ENCODE measurements at regions not wholly inside any gene's neighbourhood (a gene's known extent, or its start where the extent isn't known, plus 50 kb on each side); places are given as distances from the start of the nearest gene placed in this dataset.

DNA sequence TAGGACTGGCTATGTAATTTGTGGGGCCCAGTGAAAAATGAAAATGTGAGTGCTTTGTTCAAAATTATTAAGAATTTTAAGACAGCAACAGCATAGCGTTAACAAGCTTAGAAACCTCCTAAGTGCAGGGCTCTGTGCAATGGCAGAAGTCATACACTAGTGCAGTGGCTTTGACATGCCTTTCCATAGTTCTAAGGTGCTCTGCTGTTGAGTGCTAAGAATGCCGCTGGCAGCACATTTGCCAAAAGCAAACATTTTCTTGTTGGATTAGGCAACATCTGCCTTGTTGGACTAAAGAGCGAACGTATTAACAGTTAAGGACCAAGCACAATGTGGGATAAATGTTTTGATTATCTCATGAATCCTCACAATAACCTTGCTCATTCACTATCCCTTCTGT, 244.9 kb upstream of the PDE3A start:
- H3K9me3 ChIP-seq (ENCODE audit: control insufficient read depth, insufficient read depth, low read depth, low read length) = no peaks in the 10 kb centered on the region
- H3K4me3 ChIP-seq (replicated peaks in 1 of 4; ENCODE audit: control extremely low read depth in 1 of 4, insufficient read depth in 1 of 4, low read depth in 3 of 4, low read length in 4 of 4) = no peak overlapping the region

GRCh38 chr12:20125276-20125798, 243.0 kb upstream of the PDE3A start:
- no peak overlapping the region for H3K27ac ChIP-seq (ENCODE audit: insufficient read depth, low read length)
- H3K4me3 ChIP-seq (replicated peaks in 1 of 4; ENCODE audit: control extremely low read depth in 1 of 4, insufficient read depth in 1 of 4, low read depth in 3 of 4, low read length in 4 of 4) = no peak overlapping the region
- H3K36me3 ChIP-seq (ENCODE audit: control insufficient read depth, insufficient read depth, low read length) = no peaks in the 10 kb centered on the region
- H3K9me3 ChIP-seq (ENCODE audit: control insufficient read depth, insufficient read depth, low read depth, low read length) = no peaks in the 10 kb centered on the region
- H2AFZ ChIP-seq (ENCODE audit: low read length) = no peak overlapping the region
- no peak overlapping the region for H3K9ac ChIP-seq (ENCODE audit: insufficient read depth, low read length)
- TF ChIP-seq CTCF (conservative IDR thresholded peaks at IDR 0.05 in 1 of 2, IDR thresholded peaks at IDR 0.05 in 1 of 2; ENCODE audit: low read depth in 1 of 2, low read length in 2 of 2) = no peak
- no peak for TF ChIP-seq EZH2 (IDR thresholded peaks at IDR 0.05; ENCODE audit: low read length, missing control alignments)
- no peaks in the 10 kb centered on the region for H3K79me2 ChIP-seq (ENCODE audit: control insufficient read depth, insufficient read depth, low read length)
- peak in 1 of 2 donors; percentile 9 for DNase-seq (ENCODE audit: low read depth in 2 of 2)
- no peaks in the 10 kb centered on the region for H3K4me1 ChIP-seq (ENCODE audit: control insufficient read depth, extremely low read depth, insufficient read depth, low read length)
- no peaks in the 10 kb centered on the region for H4K20me1 ChIP-seq (ENCODE audit: control insufficient read depth, extremely low read depth, insufficient read depth, low read length)
- no peaks in the 10 kb centered on the region for H3K27me3 ChIP-seq (ENCODE audit: control insufficient read depth, insufficient read depth, low read length)
- no peak overlapping the region for H3K4me2 ChIP-seq (ENCODE audit: extremely low read depth, insufficient read depth, low read length)

More for the DNA sequence above, 244.9 kb upstream of the PDE3A start:
- H3K27ac ChIP-seq (ENCODE audit: insufficient read depth, low read length) = no peak overlapping the region
- no peaks in the 10 kb centered on the region for H4K20me1 ChIP-seq (ENCODE audit: control insufficient read depth, extremely low read depth, insufficient read depth, low read length)
- TF ChIP-seq CTCF (conservative IDR thresholded peaks at IDR 0.05 in 1 of 2, IDR thresholded peaks at IDR 0.05 in 1 of 2; ENCODE audit: low read depth in 1 of 2, low read length in 2 of 2) (no peak), EZH2 (IDR thresholded peaks at IDR 0.05; ENCODE audit: low read length, missing control alignments) (no peak)
- no peak overlapping the region for H3K9ac ChIP-seq (ENCODE audit: insufficient read depth, low read length)
- H3K79me2 ChIP-seq (ENCODE audit: control insufficient read depth, insufficient read depth, low read length) = no peaks in the 10 kb centered on the region
- no peaks in the 10 kb centered on the region for H3K36me3 ChIP-seq (ENCODE audit: control insufficient read depth, insufficient read depth, low read length)
- H3K27me3 ChIP-seq (ENCODE audit: control insufficient read depth, insufficient read depth, low read length) = no peaks in the 10 kb centered on the region
- no peak overlapping the region for H3K4me2 ChIP-seq (ENCODE audit: extremely low read depth, insufficient read depth, low read length)
- DNase-seq (ENCODE audit: low read depth in 2 of 2) = no peak
- H3K4me1 ChIP-seq (ENCODE audit: control insufficient read depth, extremely low read depth, insufficient read depth, low read length) = no peaks in the 10 kb centered on the region
- H2AFZ ChIP-seq (ENCODE audit: low read length) = no peak overlapping the region

- no peaks in the 10 kb centered on the region for H3K4me1 ChIP-seq (ENCODE audit: control insufficient read depth, extremely low read depth, insufficient read depth, low read length)
- no peaks in the 10 kb centered on the region for H3K27me3 ChIP-seq (ENCODE audit: control insufficient read depth, insufficient read depth, low read length)
- no peak overlapping the region for H3K9ac ChIP-seq (ENCODE audit: insufficient read depth, low read length)
- H2AFZ ChIP-seq (ENCODE audit: low read length) = no peak overlapping the region
- DNase-seq (ENCODE audit: low read depth in 2 of 2) = no peak
- no peak for TF ChIP-seq EZH2 (IDR thresholded peaks at IDR 0.05; ENCODE audit: low read length, missing control alignments)
- no peak for TF ChIP-seq CTCF (conservative IDR thresholded peaks at IDR 0.05 in 1 of 2, IDR thresholded peaks at IDR 0.05 in 1 of 2; ENCODE audit: low read depth in 1 of 2, low read length in 2 of 2)
- no peaks in the 10 kb centered on the region for H3K79me2 ChIP-seq (ENCODE audit: control insufficient read depth, insufficient read depth, low read length)
- H3K4me2 ChIP-seq (ENCODE audit: extremely low read depth, insufficient read depth, low read length) = no peak overlapping the region
- H3K4me3 ChIP-seq (replicated peaks in 1 of 4; ENCODE audit: control extremely low read depth in 1 of 4, insufficient read depth in 1 of 4, low read depth in 3 of 4, low read length in 4 of 4) = no peak overlapping the region
- no peaks in the 10 kb centered on the region for H4K20me1 ChIP-seq (ENCODE audit: control insufficient read depth, extremely low read depth, insufficient read depth, low read length)
- no peak overlapping the region for H3K27ac ChIP-seq (ENCODE audit: insufficient read depth, low read length)
- no peaks in the 10 kb centered on the region for H3K36me3 ChIP-seq (ENCODE audit: control insufficient read depth, insufficient read depth, low read length)
- no peaks in the 10 kb centered on the region for H3K9me3 ChIP-seq (ENCODE audit: control insufficient read depth, insufficient read depth, low read depth, low read length)
These were observed 241.7 kb upstream of the PDE3A start for GRCh38 chr12:20126601-20127000.

Data from fibroblast of lung (primary cell).